NCI-H1092 (cell line): ENCODE measurements at regions not wholly inside any gene's neighbourhood (a gene's known extent, or its start where the extent isn't known, plus 50 kb on each side); places are given as distances from the start of the nearest gene placed in this dataset.
"Not testable (repeated sequence)": the region's sequence is repeated elsewhere in the genome, so short reads cannot be mapped to it uniquely, and the experiment has no call there.

Experiments used
- DNase-seq: peaks from one replicate; lab custom pipeline; 2025; lab: John Stamatoyannopoulos, UW

DNA sequence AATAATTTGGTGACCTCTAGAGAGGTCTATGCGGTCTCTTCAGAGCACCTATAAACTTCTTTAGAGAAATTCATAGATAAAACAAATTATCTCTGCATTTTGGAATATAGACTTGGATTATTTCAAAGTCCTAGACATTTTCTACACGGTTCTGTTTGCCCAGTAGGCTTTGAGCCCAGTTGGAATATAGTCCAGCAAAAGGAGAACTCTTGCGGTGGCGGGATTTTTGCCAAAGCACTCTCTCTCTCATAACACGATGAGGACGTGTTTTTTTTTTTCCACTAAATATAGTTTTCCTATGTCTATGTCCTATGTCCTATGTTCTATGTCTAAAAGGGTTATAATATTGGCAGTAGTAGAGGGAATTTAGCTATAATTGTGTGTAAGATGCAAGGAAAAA is 164.9 kb upstream of the AGR3 start:
- DNase-seq: no peak

GRCh38 chr7:17053164-17053563 is 171.4 kb upstream of the AGR3 start:
- not testable (repeated sequence) for DNase-seq

DNA sequence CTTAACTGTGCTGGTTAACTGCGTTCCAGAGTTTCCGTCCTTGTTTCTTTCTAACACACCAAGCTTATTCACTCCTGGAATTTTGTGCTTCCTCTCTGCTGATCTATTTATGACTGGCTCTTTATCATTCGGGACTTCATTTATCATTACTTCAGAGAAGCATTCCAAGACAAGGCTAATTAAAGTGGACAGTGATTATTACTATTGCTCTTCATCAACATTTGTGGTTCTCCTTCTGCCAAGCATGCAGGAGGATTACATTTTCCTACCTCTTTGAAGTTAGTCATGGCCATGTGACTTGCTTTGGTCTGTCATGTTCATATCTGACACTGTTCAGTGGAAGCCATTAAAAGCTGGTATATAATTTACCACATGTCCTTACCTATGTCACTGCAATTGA is 172.4 kb upstream of the AGR3 start:
- DNase-seq: no peak

DNA sequence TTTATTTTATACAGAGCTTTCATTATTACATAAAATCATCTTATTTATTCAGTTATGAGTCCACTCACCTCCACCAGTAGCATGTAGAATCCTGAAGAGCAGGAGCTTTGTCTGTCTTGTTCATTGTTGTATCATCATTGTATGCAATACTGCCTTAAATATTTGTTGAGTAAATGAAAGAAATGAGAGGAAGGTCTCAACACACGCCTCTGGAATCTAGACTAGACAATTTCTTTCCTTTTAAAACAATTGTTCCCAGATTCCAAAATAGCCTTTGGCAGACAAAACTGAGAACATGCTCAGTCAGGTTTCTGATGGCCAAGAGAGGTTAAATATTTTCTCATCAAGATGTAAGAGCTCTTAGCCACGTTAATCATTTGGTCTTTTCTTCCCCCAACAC is 173.1 kb upstream of the AGR3 start:
- no peak for DNase-seq

DNA sequence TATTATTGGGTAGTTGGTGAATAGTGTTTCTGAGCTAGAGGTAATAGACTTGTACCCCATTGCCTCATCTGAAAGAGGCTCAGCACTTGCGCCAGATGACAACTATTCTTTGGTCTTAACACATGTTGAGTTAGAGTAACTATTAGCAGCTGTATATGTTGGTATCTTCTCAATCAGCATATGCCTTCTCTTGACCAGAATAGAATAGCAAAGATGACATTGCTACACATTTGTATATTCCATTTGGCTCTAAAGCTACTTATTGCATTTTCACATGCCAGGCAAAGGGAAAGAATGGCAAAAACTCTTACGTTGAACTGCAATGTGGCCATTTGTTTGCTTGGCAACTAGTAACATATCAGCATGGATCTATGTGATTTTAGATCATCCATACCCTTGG is 173.8 kb upstream of the AGR3 start:
- DNase-seq: no peak

DNA sequence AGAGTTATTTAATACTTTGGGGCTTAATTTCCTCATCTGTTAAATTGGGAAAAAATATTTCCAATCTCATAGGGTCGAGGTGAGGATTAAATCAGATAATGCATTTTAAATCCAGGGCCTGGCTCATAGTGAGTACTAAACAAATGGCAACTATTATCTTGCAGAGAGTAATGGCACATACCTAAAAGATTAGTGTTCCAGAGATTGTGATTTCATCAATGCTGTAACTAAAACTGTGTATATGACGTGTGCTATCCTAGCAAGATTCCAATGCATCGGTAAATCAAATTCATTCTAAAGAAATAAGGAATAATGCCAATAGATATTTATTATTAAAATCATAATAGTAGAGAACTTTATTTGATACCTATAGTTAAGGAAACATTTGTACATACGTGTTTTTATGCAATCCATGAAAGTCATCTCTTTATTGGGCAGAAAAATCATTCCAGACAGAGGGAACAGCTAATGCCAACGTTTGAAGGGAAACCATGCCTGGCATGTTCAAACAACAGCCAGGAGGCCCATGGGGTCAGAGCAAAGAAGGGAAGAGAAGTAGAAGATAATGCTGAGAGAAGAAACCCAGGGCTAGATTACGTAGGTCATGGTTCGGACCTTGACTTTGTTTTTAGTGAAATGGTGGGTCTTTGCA is 174.8 kb upstream of the AGR3 start:
- DNase-seq: no peak

DNA sequence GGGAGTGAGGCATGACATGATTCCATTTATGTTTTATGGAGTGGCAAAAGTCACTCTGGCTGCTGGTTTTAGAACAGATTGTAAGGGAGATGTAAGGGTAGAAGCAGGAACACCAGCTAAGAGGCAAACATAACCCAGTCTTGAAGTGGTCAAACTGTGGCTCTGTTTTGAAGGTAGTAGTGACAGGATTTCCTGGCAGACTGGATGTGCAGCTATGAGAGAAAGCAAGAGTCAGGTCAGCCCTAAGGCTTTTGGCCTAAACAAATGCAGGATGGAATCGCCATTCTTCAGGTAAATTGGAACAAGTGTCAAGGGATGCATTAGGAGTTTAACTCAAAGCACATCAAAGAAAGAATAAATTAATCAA is 175.3 kb upstream of the AGR3 start:
- DNase-seq: no peak

GRCh38 chr7:17058568-17058967 is 176.8 kb upstream of the AGR3 start:
- DNase-seq: no peak

DNA sequence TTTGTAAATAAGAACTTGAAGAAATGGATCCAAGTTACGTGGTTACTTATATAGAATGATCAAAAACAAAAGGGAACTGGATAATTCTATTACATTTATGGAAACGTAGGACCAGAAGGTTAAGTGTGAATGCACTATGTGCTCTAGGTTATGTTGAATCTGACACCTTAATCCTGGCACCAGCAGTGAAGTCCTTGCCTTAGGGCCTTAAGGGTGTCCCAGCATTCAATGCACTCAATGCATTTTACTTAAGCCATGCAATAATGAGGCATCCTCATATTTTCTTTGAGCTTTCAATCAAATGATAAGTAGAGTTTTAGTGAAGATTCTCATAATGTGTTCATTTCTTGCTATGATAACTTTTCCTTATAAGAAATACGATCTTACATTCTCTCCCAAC is 178.3 kb upstream of the AGR3 start:
- DNase-seq: no peak

GRCh38 chr7:17061443-17061842 is 179.7 kb upstream of the AGR3 start:
- DNase-seq: no peak

GRCh38 chr7:17062151-17063044 is 180.6 kb upstream of the AGR3 start:
- DNase-seq: no peak

GRCh38 chr7:17063045-17063383 is 181.2 kb upstream of the AGR3 start:
- no peak for DNase-seq

GRCh38 chr7:17067691-17068090 is 185.9 kb upstream of the AGR3 start:
- no peak for DNase-seq

GRCh38 chr7:17069146-17069545 is 187.4 kb upstream of the AGR3 start:
- no peak for DNase-seq

GRCh38 chr7:17070231-17070708 is 188.5 kb upstream of the AGR3 start:
- no peak for DNase-seq

DNA sequence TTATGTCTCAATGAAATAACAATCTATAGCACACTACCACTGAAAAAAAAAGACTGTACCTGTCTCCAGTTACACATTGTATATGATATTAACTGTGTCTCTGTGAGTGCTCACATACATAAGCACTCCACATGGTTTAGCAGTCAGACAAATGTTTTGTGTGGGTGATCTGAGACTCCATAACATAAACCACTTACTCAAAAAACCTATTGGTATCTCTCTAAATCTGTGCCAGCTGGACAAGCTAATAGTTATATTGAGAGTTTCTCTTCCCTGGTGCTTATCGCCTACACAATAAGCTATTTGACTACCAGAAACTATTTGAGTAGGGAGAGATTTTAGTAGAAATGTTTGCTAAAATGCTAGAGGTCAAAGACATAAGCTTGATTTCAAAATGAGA is 190.1 kb upstream of the AGR3 start:
- DNase-seq: no peak

DNA sequence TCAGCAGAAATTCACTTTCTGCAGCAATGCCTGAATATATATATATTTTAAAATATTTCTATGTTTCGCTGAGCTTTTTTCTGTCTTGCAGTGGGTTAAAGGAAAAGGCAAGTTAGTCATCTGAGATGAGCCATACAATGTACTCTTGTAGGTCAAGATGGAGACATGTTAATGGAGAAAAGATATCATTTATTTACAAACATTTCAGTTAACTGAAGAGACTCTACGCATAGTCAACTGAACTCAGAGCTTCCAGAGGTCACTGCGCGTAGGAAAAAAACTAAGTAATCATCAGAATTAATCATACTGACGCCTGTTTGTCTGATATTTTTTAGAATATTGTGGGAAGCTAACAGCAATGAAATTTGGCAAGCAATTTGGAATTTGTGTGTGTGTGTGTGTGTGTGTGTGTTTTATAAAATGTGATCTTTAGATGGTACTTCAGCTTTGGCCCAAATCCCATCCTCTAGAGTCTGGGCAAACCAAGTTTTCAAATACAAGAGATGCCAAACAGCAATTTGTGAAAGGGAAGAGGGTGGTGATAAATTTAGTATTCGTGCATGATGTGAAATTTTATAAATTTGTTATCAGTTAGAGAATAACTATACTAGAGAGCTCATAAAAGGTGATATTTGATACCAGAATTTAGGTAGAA is 193.9 kb upstream of the AGR3 start:
- no peak for DNase-seq

DNA sequence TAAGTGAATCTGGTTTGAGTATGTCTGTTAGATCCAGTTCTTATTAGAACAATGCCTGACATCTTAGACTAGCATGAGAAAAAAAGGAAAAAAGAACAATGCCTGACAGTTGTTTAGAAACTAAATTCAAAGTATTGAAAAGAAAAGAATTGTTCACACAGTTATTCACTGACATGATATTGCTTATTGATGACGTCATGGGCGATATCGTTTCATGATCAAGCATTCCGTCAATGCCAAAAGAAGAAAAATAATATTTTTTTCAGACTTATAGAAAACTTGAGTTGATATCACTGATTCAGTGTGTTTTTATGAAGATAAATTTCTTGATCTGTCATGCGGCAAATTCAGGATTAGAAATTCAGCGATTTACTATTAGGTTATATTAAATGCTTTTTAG is 196.5 kb upstream of the AGR3 start:
- no peak for DNase-seq

DNA sequence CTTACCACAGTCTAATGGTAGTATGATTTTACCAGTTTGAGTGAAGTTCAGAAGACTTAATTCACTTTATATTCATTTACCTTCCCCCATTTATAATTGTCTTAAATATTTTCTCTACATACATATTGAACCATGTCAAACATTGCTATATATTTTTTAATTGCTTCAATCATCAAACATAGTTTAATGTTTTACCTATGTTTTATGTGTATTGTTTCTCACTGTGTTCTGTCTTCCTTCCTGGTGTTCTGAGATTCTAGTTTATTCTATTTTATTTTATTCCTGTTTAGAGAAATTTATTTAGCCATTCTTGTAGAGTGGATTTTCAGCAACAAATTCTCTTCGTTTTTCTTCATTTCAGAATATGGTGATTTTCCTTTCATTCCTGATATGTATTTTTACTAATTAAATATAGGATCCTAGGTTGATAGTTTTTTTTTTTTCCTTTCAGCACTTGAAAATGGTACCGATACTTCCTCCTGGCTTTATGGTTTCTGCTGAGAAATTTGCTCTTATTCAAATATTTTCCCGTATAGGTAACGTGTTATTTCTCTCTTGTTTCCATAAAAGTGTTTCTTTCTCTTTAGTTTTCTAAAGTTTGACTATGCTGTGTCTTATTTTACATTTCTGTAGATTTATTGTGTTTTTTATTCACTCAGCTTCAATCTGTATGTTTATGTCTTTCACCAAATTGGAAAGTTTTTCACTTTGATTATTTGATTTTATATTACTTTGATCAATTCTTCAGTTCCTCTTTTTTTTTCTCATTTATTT is 201.8 kb upstream of the AGR3 start:
- no peak for DNase-seq

- no peak for DNase-seq
Observed at GRCh38 chr7:17084166-17084475, 202.3 kb upstream of the AGR3 start.

GRCh38 chr7:17085186-17085585 is 203.4 kb upstream of the AGR3 start:
- DNase-seq: no peak

DNA sequence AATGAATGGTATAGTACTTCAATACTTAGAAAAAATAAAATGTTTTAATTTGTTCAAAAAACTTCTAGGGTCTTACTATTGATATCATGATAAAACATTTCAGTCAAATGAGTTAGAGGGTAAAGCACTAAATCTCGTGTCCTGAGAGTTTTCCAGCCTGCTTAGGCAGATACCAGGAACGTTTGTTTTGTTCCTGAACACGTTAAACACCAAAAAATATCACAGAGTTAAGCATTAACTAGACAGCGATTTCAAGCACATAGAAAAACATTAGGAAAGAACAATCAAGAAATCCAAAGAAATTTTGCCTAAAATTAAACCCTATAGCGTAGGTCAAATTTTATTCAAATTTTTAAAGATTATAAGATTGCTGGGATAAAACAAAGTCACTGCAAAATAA is 204.6 kb upstream of the AGR3 start:
- DNase-seq: no peak

DNA sequence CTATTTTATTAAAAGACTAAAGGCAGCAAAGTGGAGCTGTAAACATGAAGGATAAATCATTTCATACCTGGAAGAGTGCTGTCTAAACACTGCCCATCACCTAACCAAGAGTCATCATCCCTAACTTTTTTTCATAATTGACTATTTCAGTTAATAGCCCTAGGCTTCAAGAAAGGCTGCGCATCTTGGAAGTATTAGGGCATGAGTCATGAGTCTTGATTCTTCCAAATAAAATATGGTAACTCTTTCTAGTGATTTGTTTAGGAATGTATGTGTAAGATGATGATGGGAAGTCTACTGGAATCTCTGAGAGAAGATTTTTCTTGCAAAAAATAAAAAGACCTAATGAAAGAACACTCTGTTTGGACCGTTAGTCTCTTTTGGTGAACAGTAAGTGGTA is 207.7 kb upstream of the AHR start:
- no peak for DNase-seq
